H1 (cell line): ENCODE measurements at regions not wholly inside any gene's neighbourhood (a gene's known extent, or its start where the extent isn't known, plus 50 kb on each side); places are given as distances from the start of the nearest gene placed in this dataset.

ENCODE experiments used
- CHD1 ChIP-seq: IDR thresholded peaks from 2 replicates; pipeline ENCODE4 v1.6.1; 2012; ENCODE audit warnings: low read depth, low read length, improper control_type of control experiment
- CHD2 ChIP-seq: IDR thresholded peaks from 2 replicates; pipeline ENCODE4 v1.6.1; 2012; ENCODE audit warnings: low read length, improper control_type of control experiment
- CTCF ChIP-seq, 3 experiments: IDR thresholded peaks; 1 replicate in 2 of 3; 2 replicates in 1 of 3; pipeline versions ENCODE4 v1.5.1 to v1.6.1; 2011; ENCODE audit warnings: low read length in 3 of 3, mild to moderate bottlenecking in 3 of 3, inconsistent platforms in 2 of 3, low read depth in 1 of 3, moderate library complexity in 1 of 3; ENCODE audit not compliant: insufficient read depth in 1 of 3; ENCODE audit errors: control extremely low read depth in 1 of 3
- EP300 ChIP-seq, 2 experiments: IDR thresholded peaks; 1 replicate in 1 of 2; 2 replicates in 1 of 2; pipeline ENCODE4 v1.6.1; 2011 to 2012; ENCODE audit warnings: low read depth in 2 of 2, low read length in 2 of 2, mild to moderate bottlenecking in 2 of 2, borderline replicate concordance in 1 of 2, inconsistent platforms in 1 of 2, moderate library complexity in 1 of 2
- EZH2 ChIP-seq: fragments of 200-600 bp; sonication (generic); IDR thresholded peaks from 2 replicates; pipeline ENCODE4 v1.7.1; 2012; ENCODE audit warnings: low read depth, mild to moderate bottlenecking, moderate library complexity, low read length, inconsistent platforms; ENCODE audit not compliant: severe bottlenecking
- GABPA ChIP-seq: IDR thresholded peaks from 2 replicates; pipeline ENCODE4 v1.6.1; 2011; ENCODE audit warnings: mild to moderate bottlenecking, low read length, moderate library complexity, borderline replicate concordance; ENCODE audit not compliant: insufficient read depth
- JUND ChIP-seq: IDR thresholded peaks from 2 replicates; pipeline ENCODE4 v1.6.1; 2011; ENCODE audit warnings: mild to moderate bottlenecking, improper control_type of control experiment, low read length
- POLR2A ChIP-seq, 2 experiments: IDR thresholded peaks; 1 replicate in 1 of 2; 2 replicates in 1 of 2; pipeline ENCODE4 v1.6.1; 2011; ENCODE audit warnings: low read depth in 2 of 2, low read length in 2 of 2, mild to moderate bottlenecking in 2 of 2; ENCODE audit errors: control extremely low read depth in 1 of 2
- RFX5 ChIP-seq: IDR thresholded peaks from 2 replicates; pipeline ENCODE4 v1.6.1; 2011; ENCODE audit warnings: low read depth, low read length, improper control_type of control experiment, borderline replicate concordance
- SP1 ChIP-seq: IDR thresholded peaks from 2 replicates; pipeline ENCODE4 v1.6.1; 2011; ENCODE audit warnings: low read depth, low read length
- SRF ChIP-seq: IDR thresholded peaks from 2 replicates; pipeline ENCODE4 v1.6.1; 2011; ENCODE audit warnings: mild to moderate bottlenecking, low read depth, low read length, moderate library complexity
- USF2 ChIP-seq: IDR thresholded peaks from 2 replicates; pipeline ENCODE4 v1.6.1; 2011; ENCODE audit warnings: low read length, improper control_type of control experiment
- ZNF274 ChIP-seq: IDR thresholded peaks from 2 replicates; pipeline ENCODE4 v1.7.0; 2012; ENCODE audit warnings: low read length, borderline replicate concordance; ENCODE audit errors: extremely low read depth

GRCh38 chr6:141890661-141891060 lies 242.1 kb upstream of the GJE1 start:
- TF ChIP-seq EP300 (IDR thresholded peaks at IDR 0.05; ENCODE audit: borderline replicate concordance in 1 of 2, low read depth in 2 of 2, low read length in 2 of 2), result no peak
- TF ChIP-seq GABPA, result no peak
- TF ChIP-seq RFX5, result no peak
- TF ChIP-seq CTCF (IDR thresholded peaks at IDR 0.05; ENCODE audit: control extremely low read depth in 1 of 3, insufficient read depth in 1 of 3, low read depth in 1 of 3, low read length in 3 of 3), result no peak
- no peak for TF ChIP-seq POLR2A (IDR thresholded peaks at IDR 0.05; ENCODE audit: control extremely low read depth in 1 of 2, low read depth in 2 of 2, low read length in 2 of 2)
- no peak for TF ChIP-seq EZH2
- no peak for TF ChIP-seq SRF
- no peak for TF ChIP-seq JUND
- TF ChIP-seq SP1, result no peak
- TF ChIP-seq ZNF274, result no peak
- TF ChIP-seq CHD1, result no peak
- TF ChIP-seq USF2, result no peak
- TF ChIP-seq CHD2, result no peak
